ENCODE measurements at regions not wholly inside any gene's neighbourhood (a gene's known extent, or its start where the extent isn't known, plus 50 kb on each side); places are given as distances from the start of the nearest gene placed in this dataset.

- DNase-seq: peak; percentile 55
These were observed 184.7 kb downstream of the PLPP4 start for GRCh38 chr10:120641695-120642094.

- peak; percentile 28 for DNase-seq
These were observed 186.3 kb downstream of the PLPP4 start for GRCh38 chr10:120643351-120643750.

GRCh38 chr10:120644556-120645410, 187.8 kb downstream of the PLPP4 start:
- DNase-seq: no peak

GRCh38 chr10:120646159-120646732, 189.2 kb downstream of the PLPP4 start:
- no peak for DNase-seq

- no peak for DNase-seq
These were observed 189.9 kb downstream of the PLPP4 start for GRCh38 chr10:120646738-120647456.

- no peak for DNase-seq
These were observed 193.8 kb downstream of the PLPP4 start for GRCh38 chr10:120650705-120651399.

- DNase-seq: peak; percentile 13
These were observed 195.1 kb upstream of the WDR11 start for GRCh38 chr10:120656107-120656506.

- no peak for DNase-seq
These were observed 193.8 kb upstream of the WDR11 start for GRCh38 chr10:120657371-120657770.

- no peak for DNase-seq
These were observed 191.9 kb upstream of the WDR11 start for GRCh38 chr10:120658943-120659885.

GRCh38 chr10:120666308-120666707, 184.9 kb upstream of the WDR11 start:
- DNase-seq: no peak

- no peak for DNase-seq
These were observed 183.9 kb upstream of the WDR11 start for GRCh38 chr10:120667276-120667675.

GRCh38 chr10:120671491-120671890, 179.7 kb upstream of the WDR11 start:
- DNase-seq: no peak

GRCh38 chr10:120683454-120683853, 167.7 kb upstream of the WDR11 start:
- no peak for DNase-seq

- DNase-seq: no peak
These were observed 166.9 kb upstream of the WDR11 start for GRCh38 chr10:120684226-120684625.

- DNase-seq: no peak
These were observed 166.0 kb upstream of the WDR11 start for GRCh38 chr10:120685136-120685535.

- no peak for DNase-seq
These were observed 162.2 kb upstream of the WDR11 start for GRCh38 chr10:120688928-120689327.

- no peak for DNase-seq
These were observed 161.2 kb upstream of the WDR11 start for GRCh38 chr10:120689777-120690529.

- DNase-seq: no peak
These were observed 159.5 kb upstream of the WDR11 start for GRCh38 chr10:120691625-120692024.

GRCh38 chr10:120700426-120700825, 150.7 kb upstream of the WDR11 start:
- DNase-seq: no peak

- DNase-seq: no peak
These were observed 149.8 kb upstream of the WDR11 start for GRCh38 chr10:120701381-120701780.

GRCh38 chr10:120702032-120702431, 149.1 kb upstream of the WDR11 start:
- DNase-seq: no peak

All from OCI-M1 (cell line).